CD14-positive monocyte (primary cell): ENCODE measurements at regions not wholly inside any gene's neighbourhood (a gene's known extent, or its start where the extent isn't known, plus 50 kb on each side); places are given as distances from the start of the nearest gene placed in this dataset.

ENCODE experiments used
- DNase-seq, 3 donors: peaks; one replicate each; pipeline ENCODE4 v3.0.0-alpha.2; 2011 to 2022
- H2AFZ ChIP-seq: 2 replicates; pipeline ENCODE4 v1.6.0; 2012; ENCODE audit warnings: mild to moderate bottlenecking, low read depth, low read length, inconsistent platforms; ENCODE audit not compliant: insufficient read depth, poor library complexity, severe bottlenecking
- H3K27ac ChIP-seq, 2 donors: 1 replicate in 1 of 2; 2 replicates in 1 of 2; pipeline ENCODE4 v1.5.1; 2012 to 2013; ENCODE audit warnings: low read length in 2 of 2, control low read depth in 1 of 2, inconsistent platforms in 1 of 2, low read depth in 1 of 2, mild to moderate bottlenecking in 1 of 2
- H3K27me3 ChIP-seq, 2 donors: one replicate each; pipeline versions ENCODE4 v1.6.0 to v1.6.1; 2011 to 2013; ENCODE audit warnings: low read length in 2 of 2; ENCODE audit not compliant: control insufficient read depth in 2 of 2, insufficient read depth in 2 of 2
- H3K36me3 ChIP-seq, 2 donors: replicated peaks in 1 of 2; 1 replicate in 1 of 2; 2 replicates in 1 of 2; pipeline versions ENCODE4 v1.5.1 to v1.6.1; 2012 to 2013; ENCODE audit warnings: low read length in 2 of 2, control low read depth in 1 of 2, inconsistent platforms in 1 of 2, mild to moderate bottlenecking in 1 of 2; ENCODE audit not compliant: insufficient read depth in 2 of 2, control insufficient read depth in 1 of 2
- H3K4me1 ChIP-seq, 2 donors: 1 replicate in 1 of 2; 2 replicates in 1 of 2; pipeline versions ENCODE4 v1.5.1 to v1.6.1; 2012 to 2013; ENCODE audit warnings: low read length in 2 of 2, control low read depth in 1 of 2, inconsistent platforms in 1 of 2, mild to moderate bottlenecking in 1 of 2, moderate library complexity in 1 of 2; ENCODE audit not compliant: insufficient read depth in 2 of 2, control insufficient read depth in 1 of 2
- H3K4me2 ChIP-seq: replicated peaks from 2 replicates; pipeline ENCODE3; 2012; ENCODE audit warnings: low read length, moderate library complexity, mild to moderate bottlenecking; ENCODE audit not compliant: poor library complexity, severe bottlenecking; ENCODE audit errors: extremely low read depth
- H3K4me3 ChIP-seq, 3 experiments: fragments of 200-600 bp in 1 of 3; sonication (generic) in 1 of 3; replicated peaks in 1 of 3; 1 replicate in 2 of 3; 2 replicates in 1 of 3; pipeline ENCODE4 v1.5.1; 2011 to 2013; ENCODE audit warnings: low read length in 3 of 3, mild to moderate bottlenecking in 3 of 3, control low read depth in 2 of 3, low read depth in 2 of 3, inconsistent platforms in 1 of 3, moderate library complexity in 1 of 3
- H3K79me2 ChIP-seq: 2 replicates; pipeline ENCODE4 v1.6.0; 2012; ENCODE audit warnings: mild to moderate bottlenecking, control low read depth, inconsistent platforms, low read length, moderate library complexity; ENCODE audit not compliant: insufficient read depth
- H3K9ac ChIP-seq: 2 replicates; pipeline ENCODE4 v1.6.0; 2017; ENCODE audit warnings: low read length, mild to moderate bottlenecking; ENCODE audit not compliant: insufficient read depth, poor library complexity, severe bottlenecking
- H3K9me3 ChIP-seq, 2 donors: replicated peaks in 1 of 2; 1 replicate in 1 of 2; 2 replicates in 1 of 2; pipeline versions ENCODE4 v1.5.1 to v1.6.1; 2012 to 2013; ENCODE audit warnings: low read length in 2 of 2, control low read depth in 1 of 2; ENCODE audit not compliant: control insufficient read depth in 1 of 2, insufficient read depth in 1 of 2
- H4K20me1 ChIP-seq: 2 replicates; pipeline ENCODE4 v1.6.0; 2012; ENCODE audit warnings: mild to moderate bottlenecking, low read length, control low read depth, moderate library complexity; ENCODE audit not compliant: insufficient read depth
- H3K27ac Mint-ChIP-seq, 7 donors: one replicate each; pipeline ENCODE4 v1.8.0; 2020; ENCODE audit warnings: mild to moderate bottlenecking in 7 of 7, mixed read lengths in 7 of 7, moderate library complexity in 6 of 7, inconsistent platforms in 2 of 7
- H3K27me3 Mint-ChIP-seq, 3 donors: one replicate each; pipeline ENCODE4 v1.8.0; 2021 to 2022; ENCODE audit warnings: low read depth in 3 of 3, mild to moderate bottlenecking in 3 of 3, mixed read lengths in 3 of 3, moderate library complexity in 3 of 3, inconsistent platforms in 1 of 3
- H3K36me3 Mint-ChIP-seq, 2 donors: one replicate each; pipeline ENCODE4 v1.8.0; 2020; ENCODE audit warnings: mixed read lengths in 2 of 2, inconsistent platforms in 1 of 2, mild to moderate bottlenecking in 1 of 2
- H3K4me1 Mint-ChIP-seq: one replicate; pipeline ENCODE4 v1.8.0; 2020; ENCODE audit warnings: mild to moderate bottlenecking, mixed read lengths
- H3K4me3 Mint-ChIP-seq, 2 donors: one replicate each; pipeline ENCODE4 v1.8.0; 2020; ENCODE audit warnings: mild to moderate bottlenecking in 2 of 2, mixed read lengths in 2 of 2, moderate library complexity in 1 of 2
- H3K9me3 Mint-ChIP-seq, 7 donors: one replicate each; pipeline ENCODE4 v1.8.0; 2020 to 2022; ENCODE audit warnings: mixed read lengths in 7 of 7, mild to moderate bottlenecking in 6 of 7, moderate library complexity in 6 of 7, inconsistent platforms in 2 of 7
- CTCF ChIP-seq: fragments of 200-600 bp; IDR thresholded peaks from one replicate; pipeline ENCODE4 v1.8.0; 2022; ENCODE audit warnings: antibody characterized with exemption, mild to moderate bottlenecking
- WGBS: methylation state at CpG from one replicate; pipeline ENCODE4 v1.1.5; 2013; ENCODE audit warnings: missing lambda C conversion rate; ENCODE audit not compliant: insufficient coverage; 5-methylcytosine and 5-hydroxymethylcytosine counted together
- intact Hi-C, 2 donors: fragments of 100-400 bp; cut with micrococcal nuclease; formaldehyde crosslinking; loops; one replicate each; pipeline versions ENCODE4 v1.15.0 to v1.15.1; 2023

- Histone ChIP-seq H3K27me3 (no peaks in the 10 kb centered on the region), H3K27ac (no peak overlapping the region), H3K4me1 (no peaks in the 10 kb centered on the region), H3K4me2 (no peak overlapping the region), H3K9me3 (no peaks in the 10 kb centered on the region), H3K4me3 (no peak overlapping the region), H3K79me2 (no peaks in the 10 kb centered on the region), H4K20me1 (no peaks in the 10 kb centered on the region), H2AFZ (no peak overlapping the region), H3K9ac (no peak overlapping the region), H3K36me3 (no peaks in the 10 kb centered on the region)
- no peak overlapping the region for H3K4me3 Mint-ChIP-seq
- peaks cover 0 to 3% (median 0%) of the 10 kb centered on the region in 7 donors for H3K9me3 Mint-ChIP-seq
- DNase-seq: no peak
- H3K27ac Mint-ChIP-seq: no peak overlapping the region
- TF ChIP-seq CTCF: no peak
- intact Hi-C loops: no loop called here
- H3K27me3 Mint-ChIP-seq: no peaks in the 10 kb centered on the region
- no peaks in the 10 kb centered on the region for H3K4me1 Mint-ChIP-seq
- no peaks in the 10 kb centered on the region for H3K36me3 Mint-ChIP-seq
- no CpG with 5 or more reads among the region's 3 CpGs for WGBS
These were observed 307.4 kb upstream of the NOVA1 start for GRCh38 chr14:26905229-26905628.

- H3K79me2 ChIP-seq: no peaks in the 10 kb centered on the region
- H4K20me1 ChIP-seq: no peaks in the 10 kb centered on the region
- no peak overlapping the region for H2AFZ ChIP-seq
- H3K9me3 Mint-ChIP-seq: no peaks in the 10 kb centered on the region
- H3K27ac Mint-ChIP-seq: no peak overlapping the region
- no peaks in the 10 kb centered on the region for H3K27me3 ChIP-seq
- no peak overlapping the region for H3K4me3 Mint-ChIP-seq
- no peak overlapping the region for H3K27ac ChIP-seq
- H3K9me3 ChIP-seq: no peaks in the 10 kb centered on the region
- no peaks in the 10 kb centered on the region for H3K27me3 Mint-ChIP-seq
- no peak overlapping the region for H3K9ac ChIP-seq
- H3K4me1 ChIP-seq: no peaks in the 10 kb centered on the region
- no peaks in the 10 kb centered on the region for H3K36me3 ChIP-seq
- H3K4me3 ChIP-seq: no peak overlapping the region
- no peak for DNase-seq
- TF ChIP-seq CTCF: no peak
- no peaks in the 10 kb centered on the region for H3K4me1 Mint-ChIP-seq
- H3K4me2 ChIP-seq: no peak overlapping the region
- intact Hi-C loops: no loop called here
- H3K36me3 Mint-ChIP-seq: no peaks in the 10 kb centered on the region
These were observed 316.0 kb upstream of the NOVA1 start for GRCh38 chr14:26913786-26914185.
